ENCODE measurements at regions not wholly inside any gene's neighbourhood (a gene's known extent, or its start where the extent isn't known, plus 50 kb on each side); places are given as distances from the start of the nearest gene placed in this dataset.

GRCh38 chr5:58064801-58065200 lies 395.1 kb downstream of the PLK2 start:
- Histone ChIP-seq H3K9ac (ENCODE audit: low read length) (no peak overlapping the region), H3K36me3 (replicated peaks in 1 of 2; ENCODE audit: control extremely low read depth in 1 of 2, control insufficient read depth in 1 of 2, extremely low read depth in 1 of 2, insufficient read depth in 2 of 2, low read length in 1 of 2) (no peaks in the 10 kb centered on the region), H3K27me3 (replicated peaks in 1 of 4; ENCODE audit: control extremely low read depth in 1 of 4, control insufficient read depth in 3 of 4, insufficient read depth in 4 of 4, low read length in 3 of 4) (no peaks in the 10 kb centered on the region), H4K20me1 (ENCODE audit: control insufficient read depth, insufficient read depth, low read length, poor library complexity, severe bottlenecking) (no peaks in the 10 kb centered on the region), H2AFZ (ENCODE audit: insufficient read depth, low read depth, low read length, poor library complexity, severe bottlenecking) (no peak overlapping the region), H3K4me2 (replicated peaks; ENCODE audit: low read depth, low read length, poor library complexity, severe bottlenecking) (no peak overlapping the region), H3K4me3 (ENCODE audit: control extremely low read depth in 1 of 5, extremely low read depth in 1 of 5, insufficient read depth in 1 of 5, low read depth in 2 of 5, low read length in 4 of 5) (no peak overlapping the region), H3K4me1 (ENCODE audit: control insufficient read depth in 2 of 2, insufficient read depth in 2 of 2, low read length in 2 of 2) (no peaks in the 10 kb centered on the region), H3K79me2 (ENCODE audit: control insufficient read depth, insufficient read depth, low read length) (no peaks in the 10 kb centered on the region), H3K9me3 (ENCODE audit: control extremely low read depth in 1 of 3, control insufficient read depth in 2 of 3, insufficient read depth in 1 of 3, low read length in 2 of 3) (peaks cover 0 to 7% (median 0%) of the 10 kb centered on the region in 3 donors), H3K27ac (ENCODE audit: low read length in 2 of 2) (no peak overlapping the region)
- no peaks in the 10 kb centered on the region for H3K27me3 Mint-ChIP-seq
- H3K4me3 Mint-ChIP-seq = no peak overlapping the region
- ChIA-PET CTCF (no interaction called here), POLR2A (no interaction called here)
- intact Hi-C loops (cut with micrococcal nuclease) = no loop called here
- no peak overlapping the region for H3K27ac Mint-ChIP-seq
- TF ChIP-seq CTCF (IDR thresholded peaks at IDR 0.05) = no peak
- TF ChIP-seq EZH2 (IDR thresholded peaks at IDR 0.05; ENCODE audit: borderline replicate concordance, insufficient read depth, low read depth, low read length, poor library complexity, severe bottlenecking) = no peak
- ATAC-seq (ENCODE audit: low read depth) (no peak), DNase-seq (no peak)
- H3K9me3 Mint-ChIP-seq (ENCODE audit: insufficient read depth) = no peaks in the 10 kb centered on the region
- WGBS (ENCODE audit: insufficient coverage) = no CpG with 5 or more reads among the region's 2 CpGs
- no peaks in the 10 kb centered on the region for H3K4me1 Mint-ChIP-seq

- no peaks in the 10 kb centered on the region for H3K79me2 ChIP-seq (ENCODE audit: control insufficient read depth, insufficient read depth, low read length)
- H3K36me3 ChIP-seq (replicated peaks in 1 of 2; ENCODE audit: control extremely low read depth in 1 of 2, control insufficient read depth in 1 of 2, extremely low read depth in 1 of 2, insufficient read depth in 2 of 2, low read length in 1 of 2) = no peaks in the 10 kb centered on the region
- H3K9ac ChIP-seq (ENCODE audit: low read length) = no peak overlapping the region
- H3K27me3 Mint-ChIP-seq = no peaks in the 10 kb centered on the region
- ChIA-PET POLR2A (no interaction called here), CTCF (no interaction called here)
- H3K27me3 ChIP-seq (replicated peaks in 1 of 4; ENCODE audit: control extremely low read depth in 1 of 4, control insufficient read depth in 3 of 4, insufficient read depth in 4 of 4, low read length in 3 of 4) = no peaks in the 10 kb centered on the region
- H3K4me3 ChIP-seq (ENCODE audit: control extremely low read depth in 1 of 5, extremely low read depth in 1 of 5, insufficient read depth in 1 of 5, low read depth in 2 of 5, low read length in 4 of 5) = no peak overlapping the region
- H3K4me1 Mint-ChIP-seq = no peaks in the 10 kb centered on the region
- no peaks in the 10 kb centered on the region for H3K4me1 ChIP-seq (ENCODE audit: control insufficient read depth in 2 of 2, insufficient read depth in 2 of 2, low read length in 2 of 2)
- 88% methylated on average over 1 of the region's 3 CpGs for WGBS (ENCODE audit: insufficient coverage)
- H3K9me3 ChIP-seq (ENCODE audit: control extremely low read depth in 1 of 3, control insufficient read depth in 2 of 3, insufficient read depth in 1 of 3, low read length in 2 of 3) = peaks cover 0 to 8% (median 0%) of the 10 kb centered on the region in 3 donors
- DNase-seq (no peak), ATAC-seq (ENCODE audit: low read depth) (no peak)
- no peak overlapping the region for H2AFZ ChIP-seq (ENCODE audit: insufficient read depth, low read depth, low read length, poor library complexity, severe bottlenecking)
- H4K20me1 ChIP-seq (ENCODE audit: control insufficient read depth, insufficient read depth, low read length, poor library complexity, severe bottlenecking) = no peaks in the 10 kb centered on the region
- H3K27ac ChIP-seq (ENCODE audit: low read length in 2 of 2) = no peak overlapping the region
- no peak for TF ChIP-seq CTCF (IDR thresholded peaks at IDR 0.05)
- TF ChIP-seq EZH2 (IDR thresholded peaks at IDR 0.05; ENCODE audit: borderline replicate concordance, insufficient read depth, low read depth, low read length, poor library complexity, severe bottlenecking) = no peak
- H3K27ac Mint-ChIP-seq = no peak overlapping the region
- no peak overlapping the region for H3K4me2 ChIP-seq (replicated peaks; ENCODE audit: low read depth, low read length, poor library complexity, severe bottlenecking)
- intact Hi-C loops (cut with micrococcal nuclease) = no loop called here
- H3K9me3 Mint-ChIP-seq (ENCODE audit: insufficient read depth) = no peaks in the 10 kb centered on the region
- H3K4me3 Mint-ChIP-seq = no peak overlapping the region
These were observed 398.9 kb downstream of the PLK2 start for GRCh38 chr5:58060996-58061395.
